Lung (tissue), 11 donors: ENCODE measurements at regions not wholly inside any gene's neighbourhood (a gene's known extent, or its start where the extent isn't known, plus 50 kb on each side); places are given as distances from the start of the nearest gene placed in this dataset.

Experiments used
- ATAC-seq: fragments of 200-7000 bp; cut with Tn5 transposase; one replicate; pipeline ENCODE4 v1.9.1; 2020; ENCODE audit warnings: moderate number of reproducible peaks; ENCODE audit not compliant: insufficient read depth, low FRiP score
- DNase-seq, 3 donors: peaks; one replicate each; pipeline ENCODE4 v3.0.0-alpha.2; 2013 to 2017
- H3K27ac ChIP-seq, 2 donors: one replicate each; pipeline ENCODE4 v1.5.1; 2013; ENCODE audit warnings: mild to moderate bottlenecking in 2 of 2, moderate library complexity in 2 of 2, control low read depth in 1 of 2, inconsistent platforms in 1 of 2, low read depth in 1 of 2, low read length in 1 of 2
- H3K27me3 ChIP-seq, 3 donors: one replicate each; pipeline ENCODE4 v1.5.1; 2013; ENCODE audit warnings: low read length in 2 of 3; ENCODE audit not compliant: control insufficient read depth in 3 of 3, insufficient read depth in 3 of 3
- H3K36me3 ChIP-seq, 4 donors: one replicate each; pipeline ENCODE4 v1.5.1; 2013; ENCODE audit warnings: low read length in 4 of 4, mild to moderate bottlenecking in 1 of 4, moderate library complexity in 1 of 4; ENCODE audit not compliant: control insufficient read depth in 4 of 4, insufficient read depth in 4 of 4
- H3K4me1 ChIP-seq, 5 donors: one replicate each; pipeline ENCODE4 v1.5.1; 2013; ENCODE audit warnings: low read length in 5 of 5, mild to moderate bottlenecking in 2 of 5, moderate library complexity in 1 of 5; ENCODE audit not compliant: control insufficient read depth in 5 of 5, insufficient read depth in 5 of 5
- H3K4me3 ChIP-seq: one replicate; pipeline ENCODE4 v1.5.1; 2013; ENCODE audit warnings: mild to moderate bottlenecking, control low read depth, moderate library complexity
- H3K9ac ChIP-seq, 2 donors: one replicate each; pipeline ENCODE4 v1.5.1; 2013; ENCODE audit warnings: low read length in 2 of 2, control low read depth in 1 of 2; ENCODE audit not compliant: insufficient read depth in 1 of 2
- H3K9me3 ChIP-seq, 4 donors: one replicate each; pipeline ENCODE4 v1.5.1; 2013; ENCODE audit warnings: low read length in 3 of 4, mild to moderate bottlenecking in 1 of 4, moderate library complexity in 1 of 4; ENCODE audit not compliant: control insufficient read depth in 4 of 4, insufficient read depth in 3 of 4
- CTCF ChIP-seq: IDR thresholded peaks from 2 replicates; pipeline ENCODE4 v1.5.1; 2012; ENCODE audit warnings: mild to moderate bottlenecking; ENCODE audit errors: control extremely low read depth, extremely low read depth
- WGBS, 2 donors: extraction: QIAGEN DNeasy Blood & Tissue Kit; methylation state at CpG; one replicate each; pipeline ENCODE4 v1.1.7; 2013; 5-methylcytosine and 5-hydroxymethylcytosine counted together
- donor health status: control.
- donor health status: control.
- donor health status: Bipolar disorder and iron deficiency.
- donor health status: healthy.
- donor health status: DM: yes; HTN: yes; CAD: no.

- Histone ChIP-seq H3K9ac (no peak overlapping the region), H3K27ac (peak overlapping the region; percentile 54 to 61), H3K4me1 (peaks cover 0 to 36% (median 10%) of the 10 kb centered on the region in 5 donors), H3K36me3 (no peaks in the 10 kb centered on the region), H3K4me3 (peak overlapping the region; percentile 70), H3K27me3 (peaks cover 3 to 22% (median 8%) of the 10 kb centered on the region in 3 donors), H3K9me3 (peaks cover 0 to 2% (median 0%) of the 10 kb centered on the region in 4 donors)
- DNase-seq (peak; percentile 88 to 93 (median 88)), ATAC-seq (peak; percentile 71)
- WGBS, 2 donors, result 0 to 1% methylated on average over 53 to 93 of the region's 93 CpGs
- no peak for TF ChIP-seq CTCF
These were observed 111.6 kb downstream of the DHX15 start for GRCh38 chr4:24472514-24473308.

GRCh38 chr4:24472161-24472510, 112.2 kb downstream of the DHX15 start:
- TF ChIP-seq CTCF, result no peak

GRCh38 chr4:24471486-24472160, 112.7 kb downstream of the DHX15 start:
- Histone ChIP-seq H3K4me1 (peaks cover 0 to 28% (median 10%) of the 10 kb centered on the region in 5 donors), H3K27me3 (peaks cover 3 to 22% (median 8%) of the 10 kb centered on the region in 3 donors), H3K9ac (peak overlapping the region in 1 of 2 donors; percentile 13), H3K36me3 (no peaks in the 10 kb centered on the region), H3K4me3 (peak overlapping the region; percentile 2), H3K27ac (no peak overlapping the region), H3K9me3 (peaks cover 0 to 2% (median 0%) of the 10 kb centered on the region in 4 donors)
- 1 to 2% methylated on average over 47 to 50 of the region's 50 CpGs for WGBS, 2 donors
- TF ChIP-seq CTCF, result no peak
- ATAC-seq (no peak), DNase-seq (peak; percentile 32 to 37 (median 33))

More at GRCh38 chr4:24472161-24472510, 112.2 kb downstream of the DHX15 start:
- H3K27me3 ChIP-seq, result peaks cover 3 to 22% (median 8%) of the 10 kb centered on the region in 3 donors
- ATAC-seq (no peak), DNase-seq (no peak)
- no peak overlapping the region for H3K9ac ChIP-seq
- peaks cover 0 to 30% (median 10%) of the 10 kb centered on the region in 5 donors for H3K4me1 ChIP-seq
- H3K4me3 ChIP-seq, result peak overlapping the region; percentile 2
- H3K36me3 ChIP-seq, result no peaks in the 10 kb centered on the region
- H3K9me3 ChIP-seq, result peaks cover 0 to 2% (median 0%) of the 10 kb centered on the region in 4 donors
- no peak overlapping the region for H3K27ac ChIP-seq
- 2 to 4% methylated on average over 18 to 21 of the region's 21 CpGs for WGBS, 2 donors
